ENCODE measurements at regions not wholly inside any gene's neighbourhood (a gene's known extent, or its start where the extent isn't known, plus 50 kb on each side); places are given as distances from the start of the nearest gene placed in this dataset.

- TF ChIP-seq CTCF (IDR thresholded peaks at IDR 0.05; ENCODE audit: insufficient read depth, low read length, poor library complexity, severe bottlenecking) = no peak
- no peak for TF ChIP-seq EZH2phosphoT487 (conservative IDR thresholded peaks at IDR 0.05; ENCODE audit: low read length)
Measured at GRCh38 chr5:35557199-35557598, 60.5 kb upstream of the SPEF2 start.
